HCT116 (cell line): ENCODE measurements at regions not wholly inside any gene's neighbourhood (a gene's known extent, or its start where the extent isn't known, plus 50 kb on each side); places are given as distances from the start of the nearest gene placed in this dataset.

Source experiments
- ATAC-seq: fragments of 200-7000 bp; cut with Tn5 transposase; 2 replicates; pipeline ENCODE4 v1.9.1; 2020; ENCODE audit warnings: mild to moderate bottlenecking, moderate library complexity
- BruUV-seq: library from RNA; stranded (reverse); fragments of 400-500 nt; replicated peaks from 2 replicates; lab custom pipeline; 2021; lab: Mats Ljungman, UMichigan
- CTCF ChIA-PET: fragments of 300-600 bp; sonication (Branson Sonifier 250); formaldehyde crosslinking; loops from one replicate; lab custom pipeline; 2021; ENCODE audit warnings: antibody characterized with exemption; lab: Charles Lee
- POLR2A ChIA-PET: fragments of 300-600, 350-600 bp; sonication (Branson Sonifier 250); formaldehyde crosslinking; loops from one replicate; lab custom pipeline; 2021; ENCODE audit warnings: antibody characterized with exemption; lab: Charles Lee
- RAD21 ChIA-PET, 2 experiments: fragments of 300-600 bp; sonication (Branson Sonifier 250); formaldehyde crosslinking; loops; one replicate each; lab custom pipeline; 2023; ENCODE audit warnings: low total read pairs in 2 of 2; ENCODE audit not compliant: uncharacterized antibody in 2 of 2, unreplicated experiment in 2 of 2, low non-redundant PET in 1 of 2; lab: Charles Lee
- DNase-seq: peaks from one replicate; pipeline ENCODE4 v3.0.0-alpha.2; 2010; ENCODE audit warnings: low read depth, low spot score
- H2AFZ ChIP-seq: fragments of 200-600 bp; shearing (Covaris generic), sonication (generic); 2 replicates; pipeline ENCODE4 v1.6.1; 2017; ENCODE audit warnings: low read depth, mixed run types, mixed read lengths, antibody characterized with exemption, low read length; ENCODE audit not compliant: poor library complexity, severe bottlenecking
- H3K27ac ChIP-seq: 2 replicates; pipeline ENCODE4 v1.5.1; 2012; ENCODE audit warnings: low read depth, low read length
- H3K27me3 ChIP-seq: fragments of 200-600 bp; sonication (generic); 2 replicates; pipeline ENCODE4 v1.6.1; 2016; ENCODE audit warnings: mixed run types, low read length, mixed read lengths; ENCODE audit not compliant: insufficient read depth
- H3K36me3 ChIP-seq, 2 experiments: fragments of 200-500 bp in 1 of 2; fragments of 200-600 bp in 1 of 2; sonication (Bioruptor generic) in 1 of 2; sonication (generic) in 1 of 2; 2 replicates each; pipeline versions ENCODE4 v1.5.1 to v1.6.1; 2014 to 2016; ENCODE audit warnings: low read length in 2 of 2, inconsistent platforms in 1 of 2, mixed read lengths in 1 of 2, mixed run types in 1 of 2; ENCODE audit not compliant: insufficient read depth in 2 of 2, control insufficient read depth in 1 of 2
- H3K4me1 ChIP-seq, 2 experiments: fragments of 200-600 bp in 1 of 2; sonication (generic) in 1 of 2; 2 replicates each; pipeline versions ENCODE4 v1.5.1 to v1.6.1; 2012 to 2017; ENCODE audit warnings: low read length in 2 of 2, inconsistent platforms in 1 of 2, mild to moderate bottlenecking in 1 of 2, mixed read lengths in 1 of 2, mixed run types in 1 of 2, moderate library complexity in 1 of 2; ENCODE audit not compliant: insufficient read depth in 2 of 2, control insufficient read depth in 1 of 2
- H3K4me2 ChIP-seq: fragments of 200-600 bp; sonication (generic); 2 replicates; pipeline ENCODE4 v1.6.1; 2017; ENCODE audit warnings: mixed run types, low read length, mixed read lengths
- H3K4me3 ChIP-seq, 2 experiments: fragments of 200-600 bp in 1 of 2; sonication (generic) in 1 of 2; replicated peaks in 1 of 2; 2 replicates each; pipeline ENCODE4 v1.5.1; 2011 to 2016; ENCODE audit warnings: low read length in 2 of 2, control low read depth in 1 of 2, low read depth in 1 of 2, mild to moderate bottlenecking in 1 of 2, mixed read lengths in 1 of 2, mixed run types in 1 of 2
- H3K79me2 ChIP-seq: fragments of 200-600 bp; sonication (generic); 2 replicates; pipeline ENCODE4 v1.6.1; 2017; ENCODE audit warnings: mild to moderate bottlenecking, mixed run types, low read length, moderate library complexity, mixed read lengths; ENCODE audit not compliant: insufficient read depth
- H3K9ac ChIP-seq: fragments of 200-600 bp; sonication (generic); 2 replicates; pipeline ENCODE4 v1.6.1; 2016; ENCODE audit warnings: low read length, mixed read lengths
- H3K9me2 ChIP-seq: fragments of 200-600 bp; sonication (generic), shearing (Covaris generic); 2 replicates; pipeline ENCODE4 v1.6.1; 2017; ENCODE audit warnings: mixed run types, mild to moderate bottlenecking, moderate library complexity; ENCODE audit not compliant: insufficient read depth
- H3K9me3 ChIP-seq, 2 experiments: fragments of 200-500 bp in 1 of 2; fragments of 200-600 bp in 1 of 2; sonication (Bioruptor generic) in 1 of 2; sonication (generic) in 1 of 2; 2 replicates each; pipeline ENCODE4 v1.6.1; 2014 to 2017; ENCODE audit warnings: low read length in 2 of 2, mixed read lengths in 2 of 2, inconsistent platforms in 1 of 2, low read depth in 1 of 2, mild to moderate bottlenecking in 1 of 2, mixed run types in 1 of 2, moderate library complexity in 1 of 2; ENCODE audit not compliant: control insufficient read depth in 1 of 2, insufficient read depth in 1 of 2
- H4K20me1 ChIP-seq: fragments of 200-600 bp; sonication (generic), shearing (Covaris generic); 2 replicates; pipeline ENCODE4 v1.6.1; 2017; ENCODE audit warnings: mixed run types, mild to moderate bottlenecking, moderate library complexity; ENCODE audit not compliant: insufficient read depth
- CBX3 ChIP-seq: IDR thresholded peaks from 2 replicates; pipeline ENCODE4 v1.6.1; 2012; ENCODE audit warnings: low read depth
- CEBPB ChIP-seq: IDR thresholded peaks from 2 replicates; pipeline ENCODE4 v1.6.1; 2012; ENCODE audit warnings: low read depth
- EZH2 ChIP-seq: fragments of 200-600 bp; sonication (generic); IDR thresholded peaks from 2 replicates; pipeline ENCODE4 v1.6.1; 2017; ENCODE audit warnings: antibody characterized with exemption, mixed run types
- EZH2phosphoT487 ChIP-seq: fragments of 200-600 bp; IDR thresholded peaks from 2 replicates; pipeline ENCODE4 v1.6.1; 2018; ENCODE audit warnings: antibody characterized with exemption, borderline replicate concordance
- POLR2A ChIP-seq: IDR thresholded peaks from 2 replicates; pipeline ENCODE4 v1.7.0; 2011; ENCODE audit warnings: borderline replicate concordance; ENCODE audit not compliant: insufficient read depth, insufficient read length; ENCODE audit errors: extremely low read depth
- RAD21 ChIP-seq: IDR thresholded peaks from 2 replicates; pipeline ENCODE4 v1.6.1; 2012; ENCODE audit warnings: low read depth, mild to moderate bottlenecking
- SP1 ChIP-seq: IDR thresholded peaks from 2 replicates; pipeline ENCODE4 v1.6.1; 2012; ENCODE audit warnings: low read depth
- SRF ChIP-seq: IDR thresholded peaks from 2 replicates; pipeline ENCODE4 v1.6.1; 2012; ENCODE audit warnings: low read depth
- TCF7L2 ChIP-seq: IDR thresholded peaks from 2 replicates; pipeline ENCODE4 v1.7.0; 2011; ENCODE audit warnings: borderline replicate concordance, inconsistent platforms; ENCODE audit not compliant: insufficient read depth, insufficient read length; ENCODE audit errors: extremely low read depth
- YY1 ChIP-seq: IDR thresholded peaks from 2 replicates; pipeline ENCODE4 v1.6.1; 2011; ENCODE audit warnings: low read length, low read depth, moderate library complexity, mild to moderate bottlenecking; ENCODE audit not compliant: insufficient replicate concordance; ENCODE audit errors: extremely low read depth
- ZFX ChIP-seq: fragments of 450-650 bp; IDR thresholded peaks from 2 replicates; pipeline ENCODE4 v1.6.1; 2017
- intact Hi-C: fragments of 100-400 bp; cut with micrococcal nuclease; formaldehyde crosslinking; loops from 2 replicates; pipeline ENCODE4 v1.10.0; 2022
- TF ChIP-seq, protein P1 (sequence below): IDR thresholded peaks from 2 replicates; pipeline ENCODE4 v1.6.1; 2012; ENCODE audit warnings: low read depth
- TF ChIP-seq, protein P2 (sequence below): IDR thresholded peaks from 2 replicates; pipeline ENCODE4 v1.6.1; 2012
- TF ChIP-seq, protein P3 (sequence below), 3 experiments: fragments of 200-600 bp in 1 of 3; sonication (generic) in 1 of 3; IDR thresholded peaks in 2 of 3; conservative IDR thresholded peaks in 1 of 3; 2 replicates each; pipeline ENCODE4 v1.5.1; 2012 to 2017; ENCODE audit warnings: low read depth in 2 of 3, low read length in 2 of 3, antibody characterized with exemption in 1 of 3, borderline replicate concordance in 1 of 3, control low read depth in 1 of 3, mild to moderate bottlenecking in 1 of 3, mixed read lengths in 1 of 3, mixed run types in 1 of 3, moderate library complexity in 1 of 3; ENCODE audit not compliant: insufficient read depth in 1 of 3

DNA sequence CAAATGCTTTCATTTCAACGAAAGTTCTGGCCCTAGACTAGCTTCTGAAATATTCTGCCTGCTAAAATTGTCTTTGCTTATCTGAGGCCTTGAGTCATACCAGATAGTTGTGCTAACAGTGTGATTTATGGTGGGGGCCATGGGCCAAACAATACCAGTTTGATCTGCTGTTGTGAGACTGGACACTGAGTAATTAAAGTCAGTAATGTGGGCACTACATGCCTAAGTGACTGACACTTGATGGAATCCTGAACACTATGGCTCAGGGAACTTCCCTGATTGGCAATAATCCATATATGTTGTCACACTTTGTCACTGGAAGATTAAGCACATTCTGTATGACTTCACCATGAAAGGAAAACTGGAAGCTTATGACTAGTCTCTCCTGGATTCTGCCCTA lies 127.6 kb upstream of the CYLC2 start (continued):
- TF ChIP-seq, protein P1, sequence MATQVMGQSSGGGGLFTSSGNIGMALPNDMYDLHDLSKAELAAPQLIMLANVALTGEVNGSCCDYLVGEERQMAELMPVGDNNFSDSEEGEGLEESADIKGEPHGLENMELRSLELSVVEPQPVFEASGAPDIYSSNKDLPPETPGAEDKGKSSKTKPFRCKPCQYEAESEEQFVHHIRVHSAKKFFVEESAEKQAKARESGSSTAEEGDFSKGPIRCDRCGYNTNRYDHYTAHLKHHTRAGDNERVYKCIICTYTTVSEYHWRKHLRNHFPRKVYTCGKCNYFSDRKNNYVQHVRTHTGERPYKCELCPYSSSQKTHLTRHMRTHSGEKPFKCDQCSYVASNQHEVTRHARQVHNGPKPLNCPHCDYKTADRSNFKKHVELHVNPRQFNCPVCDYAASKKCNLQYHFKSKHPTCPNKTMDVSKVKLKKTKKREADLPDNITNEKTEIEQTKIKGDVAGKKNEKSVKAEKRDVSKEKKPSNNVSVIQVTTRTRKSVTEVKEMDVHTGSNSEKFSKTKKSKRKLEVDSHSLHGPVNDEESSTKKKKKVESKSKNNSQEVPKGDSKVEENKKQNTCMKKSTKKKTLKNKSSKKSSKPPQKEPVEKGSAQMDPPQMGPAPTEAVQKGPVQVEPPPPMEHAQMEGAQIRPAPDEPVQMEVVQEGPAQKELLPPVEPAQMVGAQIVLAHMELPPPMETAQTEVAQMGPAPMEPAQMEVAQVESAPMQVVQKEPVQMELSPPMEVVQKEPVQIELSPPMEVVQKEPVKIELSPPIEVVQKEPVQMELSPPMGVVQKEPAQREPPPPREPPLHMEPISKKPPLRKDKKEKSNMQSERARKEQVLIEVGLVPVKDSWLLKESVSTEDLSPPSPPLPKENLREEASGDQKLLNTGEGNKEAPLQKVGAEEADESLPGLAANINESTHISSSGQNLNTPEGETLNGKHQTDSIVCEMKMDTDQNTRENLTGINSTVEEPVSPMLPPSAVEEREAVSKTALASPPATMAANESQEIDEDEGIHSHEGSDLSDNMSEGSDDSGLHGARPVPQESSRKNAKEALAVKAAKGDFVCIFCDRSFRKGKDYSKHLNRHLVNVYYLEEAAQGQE = no peak
- TF ChIP-seq YY1 = no peak

DNA sequence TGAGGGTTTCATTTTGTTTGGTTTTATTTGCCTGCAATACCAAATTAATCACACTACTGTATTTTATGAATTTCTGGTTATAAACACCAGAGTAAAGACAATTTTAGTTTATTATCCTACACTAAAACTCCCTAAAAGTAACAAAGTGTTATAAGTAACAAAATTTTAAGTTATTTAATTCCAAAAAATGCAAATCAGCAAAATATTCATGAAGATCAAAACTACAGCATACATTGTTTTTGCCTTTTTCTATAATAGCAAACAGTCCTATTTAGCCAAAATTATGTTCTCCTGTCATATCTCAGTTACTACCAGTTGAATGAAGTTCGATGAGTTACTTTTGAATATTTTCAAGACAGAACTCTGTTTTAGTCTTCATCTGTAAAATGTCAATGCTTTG lies 132.7 kb upstream of the CYLC2 start:
- ATAC-seq = no peak
- H3K36me3 ChIP-seq = no peaks in the 10 kb centered on the region
- no peak overlapping the region for H3K4me3 ChIP-seq
- H3K27me3 ChIP-seq = no peaks in the 10 kb centered on the region
- TF ChIP-seq EZH2 (no peak), EZH2phosphoT487 (no peak), ZFX (no peak), TCF7L2 (no peak), SP1 (no peak), SRF (no peak), CBX3 (no peak), CEBPB (no peak), RAD21 (no peak), POLR2A (no peak)
- TF ChIP-seq, protein P2, sequence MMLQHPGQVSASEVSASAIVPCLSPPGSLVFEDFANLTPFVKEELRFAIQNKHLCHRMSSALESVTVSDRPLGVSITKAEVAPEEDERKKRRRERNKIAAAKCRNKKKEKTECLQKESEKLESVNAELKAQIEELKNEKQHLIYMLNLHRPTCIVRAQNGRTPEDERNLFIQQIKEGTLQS = no peak
- TF ChIP-seq, protein P3, sequence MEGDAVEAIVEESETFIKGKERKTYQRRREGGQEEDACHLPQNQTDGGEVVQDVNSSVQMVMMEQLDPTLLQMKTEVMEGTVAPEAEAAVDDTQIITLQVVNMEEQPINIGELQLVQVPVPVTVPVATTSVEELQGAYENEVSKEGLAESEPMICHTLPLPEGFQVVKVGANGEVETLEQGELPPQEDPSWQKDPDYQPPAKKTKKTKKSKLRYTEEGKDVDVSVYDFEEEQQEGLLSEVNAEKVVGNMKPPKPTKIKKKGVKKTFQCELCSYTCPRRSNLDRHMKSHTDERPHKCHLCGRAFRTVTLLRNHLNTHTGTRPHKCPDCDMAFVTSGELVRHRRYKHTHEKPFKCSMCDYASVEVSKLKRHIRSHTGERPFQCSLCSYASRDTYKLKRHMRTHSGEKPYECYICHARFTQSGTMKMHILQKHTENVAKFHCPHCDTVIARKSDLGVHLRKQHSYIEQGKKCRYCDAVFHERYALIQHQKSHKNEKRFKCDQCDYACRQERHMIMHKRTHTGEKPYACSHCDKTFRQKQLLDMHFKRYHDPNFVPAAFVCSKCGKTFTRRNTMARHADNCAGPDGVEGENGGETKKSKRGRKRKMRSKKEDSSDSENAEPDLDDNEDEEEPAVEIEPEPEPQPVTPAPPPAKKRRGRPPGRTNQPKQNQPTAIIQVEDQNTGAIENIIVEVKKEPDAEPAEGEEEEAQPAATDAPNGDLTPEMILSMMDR (IDR thresholded peaks at IDR 0.05 in 2 of 3, conservative IDR thresholded peaks at IDR 0.05 in 1 of 3; ENCODE audit: borderline replicate concordance in 1 of 3, insufficient read depth in 1 of 3, low read depth in 2 of 3, low read length in 2 of 3) = no peak
- TF ChIP-seq, protein P1 = no peak
- no peak overlapping the region for H2AFZ ChIP-seq
- ChIA-PET CTCF (no interaction called here), POLR2A (no interaction called here), RAD21 (no interaction called here)
- no peak overlapping the region for H3K9ac ChIP-seq
- no peaks in the 10 kb centered on the region for H4K20me1 ChIP-seq
- no TSS peak for BruUV-seq
- no peak overlapping the region for H3K27ac ChIP-seq
- no peak for DNase-seq
- intact Hi-C loops = no loop called here
- peaks cover 0 to 12% of the 10 kb centered on the region in 2 experiments; a peak in 2 of 4 replicates for H3K9me3 ChIP-seq
- no peaks in the 10 kb centered on the region for H3K79me2 ChIP-seq
- H3K4me2 ChIP-seq = no peak overlapping the region
- H3K4me1 ChIP-seq = no peaks in the 10 kb centered on the region
- H3K9me2 ChIP-seq = no peaks in the 10 kb centered on the region
